HCT116 (cell line): ENCODE measurements at regions not wholly inside any gene's neighbourhood (a gene's known extent, or its start where the extent isn't known, plus 50 kb on each side); places are given as distances from the start of the nearest gene placed in this dataset.

Source experiments
- ATAC-seq: fragments of 200-7000 bp; cut with Tn5 transposase; 2 replicates; pipeline ENCODE4 v1.9.1; 2020; ENCODE audit warnings: mild to moderate bottlenecking, moderate library complexity
- BruUV-seq: library from RNA; stranded (reverse); fragments of 400-500 nt; replicated peaks from 2 replicates; lab custom pipeline; 2021; lab: Mats Ljungman, UMichigan
- CTCF ChIA-PET: fragments of 300-600 bp; sonication (Branson Sonifier 250); formaldehyde crosslinking; loops from one replicate; lab custom pipeline; 2021; ENCODE audit warnings: antibody characterized with exemption; lab: Charles Lee
- POLR2A ChIA-PET: fragments of 300-600, 350-600 bp; sonication (Branson Sonifier 250); formaldehyde crosslinking; loops from one replicate; lab custom pipeline; 2021; ENCODE audit warnings: antibody characterized with exemption; lab: Charles Lee
- RAD21 ChIA-PET, 2 experiments: fragments of 300-600 bp; sonication (Branson Sonifier 250); formaldehyde crosslinking; loops; one replicate each; lab custom pipeline; 2023; ENCODE audit warnings: low total read pairs in 2 of 2; ENCODE audit not compliant: uncharacterized antibody in 2 of 2, unreplicated experiment in 2 of 2, low non-redundant PET in 1 of 2; lab: Charles Lee
- DNase-seq: peaks from one replicate; pipeline ENCODE4 v3.0.0-alpha.2; 2010; ENCODE audit warnings: low read depth, low spot score
- H2AFZ ChIP-seq: fragments of 200-600 bp; shearing (Covaris generic), sonication (generic); 2 replicates; pipeline ENCODE4 v1.6.1; 2017; ENCODE audit warnings: low read depth, mixed run types, mixed read lengths, antibody characterized with exemption, low read length; ENCODE audit not compliant: poor library complexity, severe bottlenecking
- H3K27ac ChIP-seq: 2 replicates; pipeline ENCODE4 v1.5.1; 2012; ENCODE audit warnings: low read depth, low read length
- H3K27me3 ChIP-seq: fragments of 200-600 bp; sonication (generic); 2 replicates; pipeline ENCODE4 v1.6.1; 2016; ENCODE audit warnings: mixed run types, low read length, mixed read lengths; ENCODE audit not compliant: insufficient read depth
- H3K36me3 ChIP-seq, 2 experiments: fragments of 200-500 bp in 1 of 2; fragments of 200-600 bp in 1 of 2; sonication (Bioruptor generic) in 1 of 2; sonication (generic) in 1 of 2; 2 replicates each; pipeline versions ENCODE4 v1.5.1 to v1.6.1; 2014 to 2016; ENCODE audit warnings: low read length in 2 of 2, inconsistent platforms in 1 of 2, mixed read lengths in 1 of 2, mixed run types in 1 of 2; ENCODE audit not compliant: insufficient read depth in 2 of 2, control insufficient read depth in 1 of 2
- H3K4me1 ChIP-seq, 2 experiments: fragments of 200-600 bp in 1 of 2; sonication (generic) in 1 of 2; 2 replicates each; pipeline versions ENCODE4 v1.5.1 to v1.6.1; 2012 to 2017; ENCODE audit warnings: low read length in 2 of 2, inconsistent platforms in 1 of 2, mild to moderate bottlenecking in 1 of 2, mixed read lengths in 1 of 2, mixed run types in 1 of 2, moderate library complexity in 1 of 2; ENCODE audit not compliant: insufficient read depth in 2 of 2, control insufficient read depth in 1 of 2
- H3K4me2 ChIP-seq: fragments of 200-600 bp; sonication (generic); 2 replicates; pipeline ENCODE4 v1.6.1; 2017; ENCODE audit warnings: mixed run types, low read length, mixed read lengths
- H3K4me3 ChIP-seq, 2 experiments: fragments of 200-600 bp in 1 of 2; sonication (generic) in 1 of 2; replicated peaks in 1 of 2; 2 replicates each; pipeline ENCODE4 v1.5.1; 2011 to 2016; ENCODE audit warnings: low read length in 2 of 2, control low read depth in 1 of 2, low read depth in 1 of 2, mild to moderate bottlenecking in 1 of 2, mixed read lengths in 1 of 2, mixed run types in 1 of 2
- H3K79me2 ChIP-seq: fragments of 200-600 bp; sonication (generic); 2 replicates; pipeline ENCODE4 v1.6.1; 2017; ENCODE audit warnings: mild to moderate bottlenecking, mixed run types, low read length, moderate library complexity, mixed read lengths; ENCODE audit not compliant: insufficient read depth
- H3K9ac ChIP-seq: fragments of 200-600 bp; sonication (generic); 2 replicates; pipeline ENCODE4 v1.6.1; 2016; ENCODE audit warnings: low read length, mixed read lengths
- H3K9me2 ChIP-seq: fragments of 200-600 bp; sonication (generic), shearing (Covaris generic); 2 replicates; pipeline ENCODE4 v1.6.1; 2017; ENCODE audit warnings: mixed run types, mild to moderate bottlenecking, moderate library complexity; ENCODE audit not compliant: insufficient read depth
- H3K9me3 ChIP-seq, 2 experiments: fragments of 200-500 bp in 1 of 2; fragments of 200-600 bp in 1 of 2; sonication (Bioruptor generic) in 1 of 2; sonication (generic) in 1 of 2; 2 replicates each; pipeline ENCODE4 v1.6.1; 2014 to 2017; ENCODE audit warnings: low read length in 2 of 2, mixed read lengths in 2 of 2, inconsistent platforms in 1 of 2, low read depth in 1 of 2, mild to moderate bottlenecking in 1 of 2, mixed run types in 1 of 2, moderate library complexity in 1 of 2; ENCODE audit not compliant: control insufficient read depth in 1 of 2, insufficient read depth in 1 of 2
- H4K20me1 ChIP-seq: fragments of 200-600 bp; sonication (generic), shearing (Covaris generic); 2 replicates; pipeline ENCODE4 v1.6.1; 2017; ENCODE audit warnings: mixed run types, mild to moderate bottlenecking, moderate library complexity; ENCODE audit not compliant: insufficient read depth
- CBX3 ChIP-seq: IDR thresholded peaks from 2 replicates; pipeline ENCODE4 v1.6.1; 2012; ENCODE audit warnings: low read depth
- CEBPB ChIP-seq: IDR thresholded peaks from 2 replicates; pipeline ENCODE4 v1.6.1; 2012; ENCODE audit warnings: low read depth
- EGR1 ChIP-seq: IDR thresholded peaks from 2 replicates; pipeline ENCODE4 v1.6.1; 2012; ENCODE audit warnings: low read depth
- EZH2 ChIP-seq: fragments of 200-600 bp; sonication (generic); IDR thresholded peaks from 2 replicates; pipeline ENCODE4 v1.6.1; 2017; ENCODE audit warnings: antibody characterized with exemption, mixed run types
- EZH2phosphoT487 ChIP-seq: fragments of 200-600 bp; IDR thresholded peaks from 2 replicates; pipeline ENCODE4 v1.6.1; 2018; ENCODE audit warnings: antibody characterized with exemption, borderline replicate concordance
- FOSL1 ChIP-seq: IDR thresholded peaks from 2 replicates; pipeline ENCODE4 v1.6.1; 2012; ENCODE audit warnings: low read depth
- JUND ChIP-seq: IDR thresholded peaks from 2 replicates; pipeline ENCODE4 v1.6.1; 2012
- MAX ChIP-seq: IDR thresholded peaks from 2 replicates; pipeline ENCODE4 v1.6.1; 2012
- POLR2AphosphoS5 ChIP-seq: IDR thresholded peaks from 2 replicates; pipeline ENCODE4 v1.6.1; 2011; ENCODE audit warnings: mild to moderate bottlenecking, low read depth, low read length, moderate library complexity
- RAD21 ChIP-seq: IDR thresholded peaks from 2 replicates; pipeline ENCODE4 v1.6.1; 2012; ENCODE audit warnings: low read depth, mild to moderate bottlenecking
- REST ChIP-seq: IDR thresholded peaks from 2 replicates; pipeline ENCODE4 v1.6.1; 2012; ENCODE audit warnings: low read depth
- SP1 ChIP-seq: IDR thresholded peaks from 2 replicates; pipeline ENCODE4 v1.6.1; 2012; ENCODE audit warnings: low read depth
- SRF ChIP-seq: IDR thresholded peaks from 2 replicates; pipeline ENCODE4 v1.6.1; 2012; ENCODE audit warnings: low read depth
- TCF7L2 ChIP-seq: IDR thresholded peaks from 2 replicates; pipeline ENCODE4 v1.7.0; 2011; ENCODE audit warnings: borderline replicate concordance, inconsistent platforms; ENCODE audit not compliant: insufficient read depth, insufficient read length; ENCODE audit errors: extremely low read depth
- YY1 ChIP-seq: IDR thresholded peaks from 2 replicates; pipeline ENCODE4 v1.6.1; 2011; ENCODE audit warnings: low read length, low read depth, moderate library complexity, mild to moderate bottlenecking; ENCODE audit not compliant: insufficient replicate concordance; ENCODE audit errors: extremely low read depth
- ZFX ChIP-seq: fragments of 450-650 bp; IDR thresholded peaks from 2 replicates; pipeline ENCODE4 v1.6.1; 2017
- intact Hi-C: fragments of 100-400 bp; cut with micrococcal nuclease; formaldehyde crosslinking; loops from 2 replicates; pipeline ENCODE4 v1.10.0; 2022
- TF ChIP-seq, protein P1 (sequence below), 3 experiments: fragments of 200-600 bp in 1 of 3; sonication (generic) in 1 of 3; IDR thresholded peaks in 2 of 3; conservative IDR thresholded peaks in 1 of 3; 2 replicates each; pipeline ENCODE4 v1.5.1; 2012 to 2017; ENCODE audit warnings: low read depth in 2 of 3, low read length in 2 of 3, antibody characterized with exemption in 1 of 3, borderline replicate concordance in 1 of 3, control low read depth in 1 of 3, mild to moderate bottlenecking in 1 of 3, mixed read lengths in 1 of 3, mixed run types in 1 of 3, moderate library complexity in 1 of 3; ENCODE audit not compliant: insufficient read depth in 1 of 3
- TF ChIP-seq, protein P2 (sequence below): IDR thresholded peaks from 2 replicates; pipeline ENCODE4 v1.6.1; 2012
- TF ChIP-seq, protein P3 (sequence below): IDR thresholded peaks from 2 replicates; pipeline ENCODE4 v1.6.1; 2011; ENCODE audit warnings: mild to moderate bottlenecking, low read length, moderate library complexity; ENCODE audit not compliant: insufficient replicate concordance; ENCODE audit errors: extremely low read depth

DNA sequence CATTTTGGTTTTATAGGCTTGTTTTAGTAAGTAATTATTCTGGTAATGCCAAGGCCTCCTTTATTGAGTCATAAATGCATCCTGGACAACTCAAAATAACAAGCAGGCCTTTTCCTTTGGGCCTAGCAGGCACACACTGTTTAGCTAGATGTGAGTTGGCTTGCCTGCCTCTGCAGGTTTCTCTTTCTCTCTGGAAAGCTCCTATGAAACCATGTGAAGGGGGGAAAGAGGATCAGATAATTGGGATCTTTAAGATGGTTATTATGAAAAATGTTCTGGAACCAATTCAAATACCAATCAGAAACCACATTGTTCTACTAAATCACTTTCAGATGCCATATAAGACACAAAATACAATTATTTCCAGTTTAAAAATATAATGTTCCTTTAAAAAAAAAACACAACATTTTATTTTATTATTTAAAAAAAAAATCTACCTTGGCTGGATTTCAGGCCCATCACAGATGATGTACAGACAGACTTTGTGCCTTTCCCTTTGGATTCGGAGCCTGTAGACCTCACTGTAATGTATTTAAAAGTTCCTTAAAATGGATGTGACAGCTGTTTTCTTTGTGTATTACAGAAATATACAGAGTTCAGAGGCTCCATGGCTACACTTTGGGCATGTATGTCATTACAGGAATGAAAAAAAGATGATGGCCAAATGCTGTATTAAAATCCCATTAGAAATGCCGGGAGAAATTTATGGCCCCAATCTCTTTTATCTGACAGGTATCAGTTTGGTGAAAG is 80.2 kb downstream of the NTMT2 start:
- Histone ChIP-seq H3K9me2 (no peaks in the 10 kb centered on the region), H3K4me2 (no peak overlapping the region), H3K36me3 (no peaks in the 10 kb centered on the region), H3K27ac (no peak overlapping the region), H3K9me3 (no peaks in the 10 kb centered on the region), H3K4me3 (no peak overlapping the region), H2AFZ (no peak overlapping the region), H3K79me2 (no peaks in the 10 kb centered on the region), H4K20me1 (no peaks in the 10 kb centered on the region), H3K9ac (no peak overlapping the region), H3K27me3 (no peaks in the 10 kb centered on the region), H3K4me1 (no peaks in the 10 kb centered on the region)
- TF ChIP-seq, protein P1, sequence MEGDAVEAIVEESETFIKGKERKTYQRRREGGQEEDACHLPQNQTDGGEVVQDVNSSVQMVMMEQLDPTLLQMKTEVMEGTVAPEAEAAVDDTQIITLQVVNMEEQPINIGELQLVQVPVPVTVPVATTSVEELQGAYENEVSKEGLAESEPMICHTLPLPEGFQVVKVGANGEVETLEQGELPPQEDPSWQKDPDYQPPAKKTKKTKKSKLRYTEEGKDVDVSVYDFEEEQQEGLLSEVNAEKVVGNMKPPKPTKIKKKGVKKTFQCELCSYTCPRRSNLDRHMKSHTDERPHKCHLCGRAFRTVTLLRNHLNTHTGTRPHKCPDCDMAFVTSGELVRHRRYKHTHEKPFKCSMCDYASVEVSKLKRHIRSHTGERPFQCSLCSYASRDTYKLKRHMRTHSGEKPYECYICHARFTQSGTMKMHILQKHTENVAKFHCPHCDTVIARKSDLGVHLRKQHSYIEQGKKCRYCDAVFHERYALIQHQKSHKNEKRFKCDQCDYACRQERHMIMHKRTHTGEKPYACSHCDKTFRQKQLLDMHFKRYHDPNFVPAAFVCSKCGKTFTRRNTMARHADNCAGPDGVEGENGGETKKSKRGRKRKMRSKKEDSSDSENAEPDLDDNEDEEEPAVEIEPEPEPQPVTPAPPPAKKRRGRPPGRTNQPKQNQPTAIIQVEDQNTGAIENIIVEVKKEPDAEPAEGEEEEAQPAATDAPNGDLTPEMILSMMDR (IDR thresholded peaks at IDR 0.05 in 2 of 3, conservative IDR thresholded peaks at IDR 0.05 in 1 of 3; ENCODE audit: borderline replicate concordance in 1 of 3, insufficient read depth in 1 of 3, low read depth in 2 of 3, low read length in 2 of 3) = no peak
- TF ChIP-seq ZFX = no peak
- TF ChIP-seq POLR2AphosphoS5 = no peak
- TF ChIP-seq SP1 = no peak
- TF ChIP-seq CBX3 = no peak
- no peak for TF ChIP-seq REST
- TF ChIP-seq, protein P2, sequence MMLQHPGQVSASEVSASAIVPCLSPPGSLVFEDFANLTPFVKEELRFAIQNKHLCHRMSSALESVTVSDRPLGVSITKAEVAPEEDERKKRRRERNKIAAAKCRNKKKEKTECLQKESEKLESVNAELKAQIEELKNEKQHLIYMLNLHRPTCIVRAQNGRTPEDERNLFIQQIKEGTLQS = no peak
- TF ChIP-seq JUND = no peak
- no peak for TF ChIP-seq SRF
- TF ChIP-seq MAX = no peak
- TF ChIP-seq, protein P3, sequence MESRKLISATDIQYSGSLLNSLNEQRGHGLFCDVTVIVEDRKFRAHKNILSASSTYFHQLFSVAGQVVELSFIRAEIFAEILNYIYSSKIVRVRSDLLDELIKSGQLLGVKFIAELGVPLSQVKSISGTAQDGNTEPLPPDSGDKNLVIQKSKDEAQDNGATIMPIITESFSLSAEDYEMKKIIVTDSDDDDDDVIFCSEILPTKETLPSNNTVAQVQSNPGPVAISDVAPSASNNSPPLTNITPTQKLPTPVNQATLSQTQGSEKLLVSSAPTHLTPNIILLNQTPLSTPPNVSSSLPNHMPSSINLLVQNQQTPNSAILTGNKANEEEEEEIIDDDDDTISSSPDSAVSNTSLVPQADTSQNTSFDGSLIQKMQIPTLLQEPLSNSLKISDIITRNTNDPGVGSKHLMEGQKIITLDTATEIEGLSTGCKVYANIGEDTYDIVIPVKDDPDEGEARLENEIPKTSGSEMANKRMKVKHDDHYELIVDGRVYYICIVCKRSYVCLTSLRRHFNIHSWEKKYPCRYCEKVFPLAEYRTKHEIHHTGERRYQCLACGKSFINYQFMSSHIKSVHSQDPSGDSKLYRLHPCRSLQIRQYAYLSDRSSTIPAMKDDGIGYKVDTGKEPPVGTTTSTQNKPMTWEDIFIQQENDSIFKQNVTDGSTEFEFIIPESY = no peak
- no peak for TF ChIP-seq TCF7L2
- TF ChIP-seq CEBPB = no peak
- no peak for TF ChIP-seq EZH2phosphoT487
- TF ChIP-seq EZH2 = no peak
- no peak for TF ChIP-seq RAD21
- TF ChIP-seq EGR1 = no peak
- no peak for TF ChIP-seq FOSL1
- no peak for TF ChIP-seq YY1
- RAD21 ChIA-PET = interaction anchor here in 1 of 2 experiments (0.8 kb wide), 1 partner anchor 211 kb away, joined by 3 read pairs; no protein-coding TSS in a partner anchor
- no TSS peak for BruUV-seq
- DNase-seq (no peak), ATAC-seq (no peak)
- intact Hi-C loops = no loop called here
- CTCF ChIA-PET = no interaction called here
- POLR2A ChIA-PET = no interaction called here
